DOHH2 (cell line): ENCODE measurements at regions not wholly inside any gene's neighbourhood (a gene's known extent, or its start where the extent isn't known, plus 50 kb on each side); places are given as distances from the start of the nearest gene placed in this dataset.

Experiments used
- EZH2phosphoT487 ChIP-seq: fragments of 200-600 bp; sonication (generic); IDR thresholded peaks from 2 replicates; pipeline ENCODE4 v1.6.1; 2017; ENCODE audit warnings: borderline replicate concordance, mild to moderate bottlenecking, antibody characterized with exemption, low read length, moderate library complexity, mixed read lengths
- TF ChIP-seq, protein P1 (sequence below): fragments of 200-600 bp; sonication (generic); IDR thresholded peaks from one replicate; pipeline ENCODE4 v1.5.1; 2014; ENCODE audit warnings: antibody characterized with exemption, mild to moderate bottlenecking, low read depth, low read length; ENCODE audit not compliant: poor library complexity, severe bottlenecking

DNA sequence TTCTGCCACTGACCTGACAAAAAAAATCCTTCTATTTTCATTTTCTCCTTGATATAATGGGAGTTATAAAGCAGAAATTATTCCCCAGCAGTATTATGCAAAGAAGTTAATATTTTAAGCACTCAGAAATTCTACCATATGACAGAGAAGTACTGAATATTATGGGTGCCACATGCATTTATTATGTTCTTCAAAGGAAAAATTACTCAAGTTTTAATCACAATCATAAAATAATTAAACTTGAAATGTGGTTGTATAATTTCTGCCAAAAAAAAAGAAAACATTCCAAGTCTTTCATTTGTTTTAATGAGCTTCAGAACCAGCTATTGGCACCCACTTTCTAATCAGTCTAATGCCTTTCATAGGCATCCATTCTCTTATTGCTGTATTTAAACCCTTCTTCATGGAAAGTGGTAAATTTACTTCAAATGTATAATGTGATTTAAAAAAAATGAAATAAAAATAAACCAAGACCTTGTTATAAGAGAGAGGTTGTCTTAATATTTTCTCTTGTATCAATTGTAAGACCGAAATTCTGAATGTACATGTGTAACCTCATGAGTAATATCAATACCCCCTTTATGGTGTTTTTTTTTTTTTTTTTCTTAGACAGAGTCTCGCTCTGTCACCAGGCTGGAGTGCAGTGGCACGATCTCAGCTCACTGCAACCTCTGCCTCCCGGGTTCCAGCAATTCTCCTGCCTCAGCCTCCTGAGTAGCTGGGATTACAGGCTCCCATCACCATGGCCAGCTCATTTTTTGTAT is 302.3 kb downstream of the IRS1 start:
- TF ChIP-seq, protein P1, sequence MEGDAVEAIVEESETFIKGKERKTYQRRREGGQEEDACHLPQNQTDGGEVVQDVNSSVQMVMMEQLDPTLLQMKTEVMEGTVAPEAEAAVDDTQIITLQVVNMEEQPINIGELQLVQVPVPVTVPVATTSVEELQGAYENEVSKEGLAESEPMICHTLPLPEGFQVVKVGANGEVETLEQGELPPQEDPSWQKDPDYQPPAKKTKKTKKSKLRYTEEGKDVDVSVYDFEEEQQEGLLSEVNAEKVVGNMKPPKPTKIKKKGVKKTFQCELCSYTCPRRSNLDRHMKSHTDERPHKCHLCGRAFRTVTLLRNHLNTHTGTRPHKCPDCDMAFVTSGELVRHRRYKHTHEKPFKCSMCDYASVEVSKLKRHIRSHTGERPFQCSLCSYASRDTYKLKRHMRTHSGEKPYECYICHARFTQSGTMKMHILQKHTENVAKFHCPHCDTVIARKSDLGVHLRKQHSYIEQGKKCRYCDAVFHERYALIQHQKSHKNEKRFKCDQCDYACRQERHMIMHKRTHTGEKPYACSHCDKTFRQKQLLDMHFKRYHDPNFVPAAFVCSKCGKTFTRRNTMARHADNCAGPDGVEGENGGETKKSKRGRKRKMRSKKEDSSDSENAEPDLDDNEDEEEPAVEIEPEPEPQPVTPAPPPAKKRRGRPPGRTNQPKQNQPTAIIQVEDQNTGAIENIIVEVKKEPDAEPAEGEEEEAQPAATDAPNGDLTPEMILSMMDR = no peak
- no peak for TF ChIP-seq EZH2phosphoT487
